GM10248 (cell line): ENCODE measurements at regions not wholly inside any gene's neighbourhood (a gene's known extent, or its start where the extent isn't known, plus 50 kb on each side); places are given as distances from the start of the nearest gene placed in this dataset.

Source experiments
- CTCF ChIA-PET: fragments of 300-600 bp; sonication (Branson Sonifier 250); formaldehyde crosslinking; extraction: SDS; loops from one replicate; lab custom pipeline; 2021; ENCODE audit warnings: antibody characterized with exemption; lab: Yijun Ruan, JAX
- POLR2A ChIA-PET: fragments of 350-650 bp; sonication (Branson Sonifier 250); formaldehyde crosslinking; extraction: SDS; loops from one replicate; lab custom pipeline; 2020; ENCODE audit warnings: antibody characterized with exemption; lab: Yijun Ruan, JAX
- DNase-seq: peaks from one replicate; pipeline ENCODE4 v3.0.0; 2012; ENCODE audit errors: extremely low spot score
- CTCF ChIP-seq: IDR thresholded peaks from 2 replicates; pipeline ENCODE4 v1.5.1; 2012; ENCODE audit warnings: mild to moderate bottlenecking, low read depth; ENCODE audit errors: extremely low read depth, missing control alignments, control extremely low read depth

GRCh38 chr18:43405097-43405496, 127.8 kb upstream of the SYT4 start:
- POLR2A ChIA-PET, result no interaction called here
- no peak for DNase-seq
- TF ChIP-seq CTCF, result no peak
- CTCF ChIA-PET, result interaction anchor here (2.1 kb wide), 1 partner anchor 9 kb away, joined by 6 read pairs; no protein-coding TSS in a partner anchor

- no peak for DNase-seq
- POLR2A ChIA-PET, result no interaction called here
- TF ChIP-seq CTCF, result no peak
- CTCF ChIA-PET, result interaction anchor here (1.9 kb wide), 1 partner anchor 9 kb away, joined by 6 read pairs; no protein-coding TSS in a partner anchor
Observed at GRCh38 chr18:43414006-43414405, 136.7 kb upstream of the SYT4 start.

GRCh38 chr18:43420091-43420490, 142.8 kb upstream of the SYT4 start:
- DNase-seq, result no peak
- POLR2A ChIA-PET, result no interaction called here
- CTCF ChIA-PET, result interaction anchor here (1.1 kb wide), 1 partner anchor 14 kb away, joined by 3 read pairs; no protein-coding TSS in a partner anchor
- no peak for TF ChIP-seq CTCF

- POLR2A ChIA-PET, result no interaction called here
- DNase-seq, result no peak
- CTCF ChIA-PET, result interaction anchor here (0.6 to 1.5 kb wide), 6 partner anchors 9 to 150 kb away, joined by 3 to 5 read pairs (median 3); no protein-coding TSS in a partner anchor
- no peak for TF ChIP-seq CTCF
Observed at GRCh38 chr18:43420950-43421349, 143.7 kb upstream of the SYT4 start.

GRCh38 chr18:43422518-43422917, 145.2 kb upstream of the SYT4 start:
- no peak for DNase-seq
- TF ChIP-seq CTCF, result no peak
- ChIA-PET CTCF (no interaction called here), POLR2A (no interaction called here)

GRCh38 chr18:43435851-43436250, 158.6 kb upstream of the SYT4 start:
- ChIA-PET POLR2A (no interaction called here), CTCF (no interaction called here)
- TF ChIP-seq CTCF, result no peak
- no peak for DNase-seq
